Lung microvascular endothelial cell (primary cell): ENCODE measurements at regions not wholly inside any gene's neighbourhood (a gene's known extent, or its start where the extent isn't known, plus 50 kb on each side); places are given as distances from the start of the nearest gene placed in this dataset.
"Not testable (repeated sequence)": the region's sequence is repeated elsewhere in the genome, so short reads cannot be mapped to it uniquely, and the experiment has no call there.

Experiments
- DNase-seq, 2 donors: peaks; one replicate each; pipeline versions ENCODE4 v3.0.0 to v3.0.0-alpha.2; 2010; ENCODE audit warnings: low read depth in 2 of 2

DNA sequence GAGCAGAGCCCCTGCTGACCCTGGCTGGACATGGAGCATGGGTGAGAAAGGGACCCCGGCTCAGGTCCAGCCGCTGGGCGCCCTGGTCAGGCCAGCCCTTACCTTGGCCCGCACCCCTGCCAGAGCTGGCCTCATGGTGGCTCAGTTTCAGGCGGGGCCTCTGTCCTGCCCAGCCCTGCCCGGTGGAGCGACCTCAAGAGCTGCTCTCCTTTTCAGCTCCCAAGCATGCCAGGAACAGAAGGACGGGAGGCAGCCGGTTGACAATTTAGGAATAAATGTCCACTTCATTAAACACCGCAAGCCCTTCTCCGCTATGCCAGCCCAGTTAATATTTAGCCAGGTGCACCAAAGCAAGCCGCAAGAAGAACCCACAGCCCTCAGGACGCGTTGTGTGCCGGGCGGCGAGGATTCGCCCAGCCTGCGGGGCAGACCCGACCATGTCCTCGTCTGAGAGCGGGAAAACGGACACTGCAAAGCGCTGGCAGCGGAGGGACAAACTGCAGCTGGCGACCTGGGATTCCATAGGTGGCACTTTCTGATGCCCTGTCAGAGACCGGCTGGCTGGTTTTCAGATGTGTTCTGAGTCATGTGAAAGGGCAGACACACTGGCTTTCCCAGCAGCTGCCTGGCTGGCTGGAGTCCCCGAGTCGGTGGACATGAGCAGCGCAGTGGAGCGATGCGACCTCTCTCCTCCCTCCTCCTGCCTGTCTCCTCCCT, 221.9 kb downstream of the TTLL2 start:
- DNase-seq, result no peak

GRCh38 chr6:167547328-167547692, 222.4 kb downstream of the TTLL2 start:
- no peak for DNase-seq

DNA sequence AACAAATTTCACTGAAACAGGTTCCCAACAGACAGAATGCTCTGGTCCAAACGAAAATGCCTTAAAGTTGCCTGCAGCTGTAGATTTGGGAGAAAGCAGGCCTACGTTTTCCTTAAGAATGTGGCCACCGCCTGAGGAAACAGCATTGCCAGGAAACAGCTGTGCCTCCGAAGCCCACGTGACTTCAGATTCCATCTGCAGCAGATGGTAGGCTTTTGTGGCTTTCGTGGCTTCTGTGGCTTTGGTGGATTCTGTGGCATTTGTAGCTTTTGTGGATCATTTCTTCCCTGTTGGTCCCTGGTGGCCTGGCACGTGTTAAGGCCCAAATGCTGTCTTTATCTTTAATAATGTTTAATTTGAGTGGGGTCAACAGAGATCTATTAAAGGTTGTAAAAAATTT, 222.9 kb downstream of the TTLL2 start:
- DNase-seq, result peak in 1 of 2 donors; percentile 81

GRCh38 chr6:167548451-167548850, 223.6 kb downstream of the TTLL2 start:
- DNase-seq, result no peak

DNA sequence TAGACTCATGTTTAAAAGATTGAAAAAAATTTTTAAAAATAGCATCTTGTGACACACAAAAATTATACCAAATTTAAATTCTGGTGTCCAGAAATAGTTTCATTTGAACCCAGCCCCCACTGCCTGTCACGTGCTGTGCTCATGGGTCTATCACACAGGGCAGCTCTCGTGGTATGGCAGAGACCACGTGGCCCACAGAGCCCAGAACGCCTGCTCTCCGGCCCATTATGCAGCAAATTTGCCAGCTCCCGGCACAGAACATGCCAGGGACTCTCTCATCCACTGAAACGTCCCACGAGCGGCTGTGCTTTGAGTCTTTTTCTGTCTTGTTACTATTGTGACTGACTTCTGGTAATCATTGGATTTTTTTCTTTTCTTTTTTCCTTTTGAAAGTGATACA, 224.3 kb downstream of the TTLL2 start:
- no peak for DNase-seq

DNA sequence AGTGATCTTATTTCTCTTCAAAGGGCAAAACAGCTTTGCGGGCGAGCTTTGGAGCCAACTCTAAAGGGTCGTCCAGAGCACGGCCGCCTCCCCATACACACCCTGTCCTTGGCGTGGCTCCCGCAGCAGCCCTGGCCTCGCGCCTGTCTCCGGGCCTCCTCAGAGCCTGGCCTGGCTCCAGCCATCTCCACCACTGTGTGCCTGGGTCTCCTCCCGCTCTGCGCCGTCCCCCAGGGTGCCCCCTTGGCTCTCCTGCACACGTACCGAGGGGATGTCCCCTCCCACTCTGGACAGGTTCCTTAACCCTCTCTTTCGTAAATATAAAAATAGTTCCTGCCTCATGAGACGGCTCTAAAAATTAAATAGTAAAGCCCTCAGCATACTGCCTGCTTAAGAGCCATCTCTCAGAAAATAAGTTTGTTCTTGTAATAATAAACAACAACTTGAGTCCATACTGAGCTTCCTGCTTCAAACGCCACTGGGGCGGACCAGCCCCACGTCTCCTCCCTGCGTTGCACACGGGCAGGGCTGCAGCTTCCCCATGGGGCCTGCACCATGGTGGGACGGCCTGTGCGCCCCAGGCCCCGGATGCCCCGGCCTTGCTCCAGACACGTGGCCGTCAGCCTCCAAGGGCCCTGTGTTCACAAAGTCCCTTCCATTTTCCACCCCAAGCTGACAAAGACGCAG, 226.2 kb downstream of the TTLL2 start:
- DNase-seq, result peak; percentile 17 to 35

GRCh38 chr6:167551628-167552257, 226.9 kb downstream of the TTLL2 start:
- no peak for DNase-seq

- no peak for DNase-seq
Measured at GRCh38 chr6:167552258-167552630, 227.4 kb downstream of the TTLL2 start.

DNA sequence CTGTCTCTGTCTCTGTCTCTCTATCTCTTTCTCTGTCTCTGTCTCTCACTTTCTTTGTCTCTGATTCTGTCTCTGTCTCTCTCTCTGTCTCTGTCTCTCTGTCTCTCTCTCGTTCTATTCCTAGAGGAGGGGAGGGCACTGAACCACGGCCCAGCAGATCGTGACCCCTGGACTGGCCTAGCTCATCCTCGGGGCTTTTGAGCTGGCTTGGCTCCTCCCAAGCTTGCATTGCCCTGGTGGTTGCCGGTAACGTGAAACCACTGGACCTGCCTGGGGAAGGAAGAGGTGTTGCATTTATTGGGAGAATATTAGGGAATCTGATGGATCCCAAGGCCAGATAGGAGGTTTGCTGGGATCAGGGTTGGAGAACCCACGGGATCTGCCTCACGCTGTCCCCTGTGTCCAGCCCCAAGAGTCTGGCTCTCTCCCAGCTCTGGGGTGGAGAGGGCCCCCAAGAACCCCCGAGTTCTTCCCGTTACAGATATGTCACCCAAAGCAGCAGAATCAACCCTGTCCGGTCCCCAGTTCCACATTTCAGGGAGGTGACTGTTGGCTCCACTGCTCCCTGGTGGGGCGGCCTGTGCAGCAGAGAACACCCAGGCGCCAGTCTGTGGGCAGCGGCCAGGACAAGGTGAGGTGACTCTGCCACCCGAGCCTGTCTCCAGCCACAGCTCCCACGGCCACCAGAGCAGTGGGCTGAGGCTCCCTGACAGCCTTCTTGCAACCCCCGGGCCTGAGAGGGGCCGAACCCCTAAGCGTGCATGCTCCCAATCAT, 228.3 kb downstream of the TTLL2 start:
- DNase-seq, result no peak

GRCh38 chr6:167553736-167554119, 228.8 kb downstream of the TTLL2 start:
- DNase-seq, result no peak

- no peak for DNase-seq
Measured at GRCh38 chr6:167554854-167555253, 230.0 kb downstream of the TTLL2 start.

DNA sequence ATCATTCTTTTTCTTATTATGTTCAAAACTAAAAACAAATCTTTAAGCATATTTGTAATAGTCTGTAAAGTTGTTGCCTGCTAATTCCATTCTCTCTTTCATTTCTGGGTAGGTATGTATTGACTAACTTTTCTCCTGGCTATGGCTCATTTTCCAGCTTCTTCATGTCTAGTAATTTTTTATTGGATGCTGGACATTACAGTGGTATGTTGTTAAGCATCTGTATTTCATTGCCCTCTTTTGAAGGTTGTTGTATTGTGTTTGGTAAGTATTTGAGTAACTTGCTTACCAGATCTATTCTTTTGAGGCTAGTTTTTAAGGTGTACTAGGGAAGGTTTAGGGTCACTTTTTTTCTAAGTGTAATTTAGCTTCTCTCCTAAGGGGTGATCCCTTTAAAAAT, 230.9 kb downstream of the TTLL2 start:
- DNase-seq, result no peak

GRCh38 chr6:167557675-167558074, 232.8 kb downstream of the TTLL2 start:
- DNase-seq, result no peak

- DNase-seq, result no peak
Measured at GRCh38 chr6:167558246-167559177, 233.6 kb downstream of the TTLL2 start.

DNA sequence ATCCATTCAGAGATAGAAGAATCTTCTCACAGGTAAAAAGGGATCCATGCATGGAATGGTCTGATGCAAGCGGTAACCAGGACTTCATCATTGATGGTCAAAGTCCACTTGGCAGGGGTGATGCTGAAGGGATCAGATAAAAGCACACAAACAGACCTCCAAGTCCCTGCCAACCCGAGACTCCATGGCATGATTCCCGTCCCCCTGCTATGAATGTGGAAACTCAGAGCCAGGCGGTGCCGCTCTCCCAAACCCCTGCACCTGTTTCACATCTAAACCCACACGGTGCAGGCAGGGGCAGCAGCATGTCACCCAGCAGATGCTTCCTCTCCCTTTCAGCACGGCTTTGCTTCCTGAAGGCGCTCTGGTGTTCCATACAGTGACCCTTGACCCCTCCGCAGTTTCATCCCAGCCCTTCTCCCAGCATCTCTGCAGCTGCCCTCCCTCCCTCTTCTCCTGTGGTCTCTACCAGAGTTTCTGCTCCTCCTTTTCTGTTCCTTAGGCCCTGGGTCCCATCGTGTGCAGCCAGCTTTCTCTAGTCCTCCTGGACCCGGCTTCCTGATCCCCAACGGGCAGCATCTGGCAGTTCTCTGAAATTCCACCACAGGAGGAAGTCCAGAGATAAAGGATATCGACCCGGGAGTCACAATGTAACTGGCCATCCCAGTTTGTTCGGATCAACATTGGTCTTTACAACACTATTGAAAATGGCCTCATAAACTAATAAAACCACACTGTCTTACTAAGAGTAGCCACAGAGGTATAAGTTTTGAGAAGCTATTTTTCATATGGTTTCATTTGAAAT, 235.0 kb downstream of the TTLL2 start:
- peak in 1 of 2 donors; percentile 87 for DNase-seq

GRCh38 chr6:167560673-167561569, 236.0 kb downstream of the TTLL2 start:
- DNase-seq, result no peak

DNA sequence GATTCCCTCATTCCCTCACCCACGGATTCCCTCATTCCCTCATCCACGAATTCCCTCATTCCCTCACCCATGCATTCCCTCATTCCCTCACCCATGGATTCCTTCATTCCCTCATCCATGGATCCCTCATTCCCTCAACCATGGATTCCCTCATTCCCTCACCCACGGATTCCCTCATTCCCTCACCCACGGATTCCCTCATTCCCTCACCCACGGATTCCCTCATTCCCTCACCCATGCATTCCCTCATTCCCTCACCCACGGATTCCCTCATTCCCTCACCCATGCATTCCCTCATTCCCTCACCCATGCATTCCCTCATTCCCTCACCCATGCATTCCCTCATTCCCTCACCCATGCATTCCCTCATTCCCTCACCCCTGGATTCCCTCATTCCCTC, 238.0 kb downstream of the TTLL2 start:
- DNase-seq, result not testable (repeated sequence)

GRCh38 chr6:167564416-167565250, 239.7 kb downstream of the TTLL2 start:
- DNase-seq, result no peak
